Cerebellar cortex (tissue), 1 donor: ENCODE measurements at regions not wholly inside any gene's neighbourhood (a gene's known extent, or its start where the extent isn't known, plus 50 kb on each side); places are given as distances from the start of the nearest gene placed in this dataset.
A peak's percentile ranks its signal among the peaks of the same experiment; 100 is the strongest.
"Not testable (repeated sequence)": the region's sequence is repeated elsewhere in the genome, so short reads cannot be mapped to it uniquely, and the experiment has no call there.

ENCODE experiments used
- DNase-seq: peaks from one replicate; pipeline ENCODE4 v3.0.0-alpha.2; 2015; ENCODE audit warnings: low spot score

GRCh38 chr12:93979189-93979588, 169.2 kb upstream of the PLXNC1 start:
- DNase-seq, result no peak

- no peak for DNase-seq
Measured at GRCh38 chr12:93980711-93981110, 167.7 kb upstream of the PLXNC1 start.

- no peak for DNase-seq
Measured at GRCh38 chr12:93981411-93981810, 167.0 kb upstream of the PLXNC1 start.

- no peak for DNase-seq
Measured at GRCh38 chr12:93982771-93983315, 165.5 kb upstream of the PLXNC1 start.

GRCh38 chr12:93984005-93984404, 164.4 kb upstream of the PLXNC1 start:
- no peak for DNase-seq

- DNase-seq, result no peak
Measured at GRCh38 chr12:93989949-93990348, 158.4 kb upstream of the PLXNC1 start.

GRCh38 chr12:93990832-93991803, 157.3 kb upstream of the PLXNC1 start:
- DNase-seq, result peak; percentile 29

- DNase-seq, result no peak
Measured at GRCh38 chr12:93991829-93992461, 156.4 kb upstream of the PLXNC1 start.

GRCh38 chr12:93994721-93995120, 153.7 kb upstream of the PLXNC1 start:
- no peak for DNase-seq

- no peak for DNase-seq
Measured at GRCh38 chr12:93996321-93996720, 152.1 kb upstream of the PLXNC1 start.

- no peak for DNase-seq
Measured at GRCh38 chr12:94001691-94002090, 146.7 kb upstream of the PLXNC1 start.

- not testable (repeated sequence) for DNase-seq
Measured at GRCh38 chr12:94002925-94003324, 145.5 kb upstream of the PLXNC1 start.

GRCh38 chr12:94007833-94008232, 140.5 kb upstream of the PLXNC1 start:
- DNase-seq, result not testable (repeated sequence)

GRCh38 chr12:94010307-94010706, 138.1 kb upstream of the PLXNC1 start:
- no peak for DNase-seq

- DNase-seq, result no peak
Measured at GRCh38 chr12:94012071-94012470, 136.3 kb upstream of the PLXNC1 start.

- no peak for DNase-seq
Measured at GRCh38 chr12:94012590-94012989, 135.8 kb upstream of the PLXNC1 start.

- not testable (repeated sequence) for DNase-seq
Measured at GRCh38 chr12:94017247-94017646, 131.1 kb upstream of the PLXNC1 start.

GRCh38 chr12:94020335-94020734, 128.0 kb upstream of the PLXNC1 start:
- DNase-seq, result peak; percentile 3

- DNase-seq, result no peak
Measured at GRCh38 chr12:94023879-94024278, 124.5 kb upstream of the PLXNC1 start.

- DNase-seq, result no peak
Measured at GRCh38 chr12:94025068-94025467, 123.3 kb upstream of the PLXNC1 start.

GRCh38 chr12:94025756-94026155, 122.6 kb upstream of the PLXNC1 start:
- DNase-seq, result no peak

GRCh38 chr12:94026596-94026995, 121.8 kb upstream of the PLXNC1 start:
- no peak for DNase-seq

GRCh38 chr12:94027561-94027960, 120.8 kb upstream of the PLXNC1 start:
- no peak for DNase-seq
